WERI-Rb-1 (cell line): ENCODE measurements at regions not wholly inside any gene's neighbourhood (a gene's known extent, or its start where the extent isn't known, plus 50 kb on each side); places are given as distances from the start of the nearest gene placed in this dataset.

Source experiments
- DNase-seq: peaks from one replicate; pipeline ENCODE4 v3.0.0-alpha.2; 2020
- H3K27ac ChIP-seq: fragments of 250-450 bp; sonication (Bioruptor Pico); 2 replicates; pipeline ENCODE4 v1.5.1; 2020; ENCODE audit warnings: mild to moderate bottlenecking, moderate library complexity
- H3K27me3 ChIP-seq: fragments of 250-450 bp; sonication (Bioruptor Pico); 2 replicates; pipeline ENCODE4 v1.5.1; 2021; ENCODE audit warnings: mild to moderate bottlenecking, low read depth, moderate library complexity; ENCODE audit not compliant: insufficient read depth, severe bottlenecking
- H3K36me3 ChIP-seq: fragments of 250-450 bp; sonication (Bioruptor Pico); 2 replicates; pipeline ENCODE4 v1.5.1; 2020; ENCODE audit warnings: mild to moderate bottlenecking, moderate library complexity
- H3K4me3 ChIP-seq: 2 replicates; pipeline ENCODE4 v1.5.1; 2011; ENCODE audit warnings: low read depth, mild to moderate bottlenecking, control low read depth, low read length
- H3K9me3 ChIP-seq: fragments of 250-450 bp; sonication (Bioruptor Pico); 2 replicates; pipeline ENCODE4 v1.5.1; 2021; ENCODE audit warnings: mild to moderate bottlenecking, moderate library complexity; ENCODE audit not compliant: severe bottlenecking
- TF ChIP-seq, protein P1 (sequence below): IDR thresholded peaks from 2 replicates; pipeline ENCODE4 v1.5.1; 2011; ENCODE audit warnings: low read depth, mild to moderate bottlenecking, control low read depth, inconsistent platforms, low read length

GRCh38 chr11:127679816-127680545, 679.4 kb upstream of the KIRREL3 start:
- no peaks in the 10 kb centered on the region for H3K36me3 ChIP-seq
- H3K27ac ChIP-seq = no peak overlapping the region
- no peaks in the 10 kb centered on the region for H3K27me3 ChIP-seq
- TF ChIP-seq, protein P1, sequence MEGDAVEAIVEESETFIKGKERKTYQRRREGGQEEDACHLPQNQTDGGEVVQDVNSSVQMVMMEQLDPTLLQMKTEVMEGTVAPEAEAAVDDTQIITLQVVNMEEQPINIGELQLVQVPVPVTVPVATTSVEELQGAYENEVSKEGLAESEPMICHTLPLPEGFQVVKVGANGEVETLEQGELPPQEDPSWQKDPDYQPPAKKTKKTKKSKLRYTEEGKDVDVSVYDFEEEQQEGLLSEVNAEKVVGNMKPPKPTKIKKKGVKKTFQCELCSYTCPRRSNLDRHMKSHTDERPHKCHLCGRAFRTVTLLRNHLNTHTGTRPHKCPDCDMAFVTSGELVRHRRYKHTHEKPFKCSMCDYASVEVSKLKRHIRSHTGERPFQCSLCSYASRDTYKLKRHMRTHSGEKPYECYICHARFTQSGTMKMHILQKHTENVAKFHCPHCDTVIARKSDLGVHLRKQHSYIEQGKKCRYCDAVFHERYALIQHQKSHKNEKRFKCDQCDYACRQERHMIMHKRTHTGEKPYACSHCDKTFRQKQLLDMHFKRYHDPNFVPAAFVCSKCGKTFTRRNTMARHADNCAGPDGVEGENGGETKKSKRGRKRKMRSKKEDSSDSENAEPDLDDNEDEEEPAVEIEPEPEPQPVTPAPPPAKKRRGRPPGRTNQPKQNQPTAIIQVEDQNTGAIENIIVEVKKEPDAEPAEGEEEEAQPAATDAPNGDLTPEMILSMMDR = no peak
- DNase-seq = no peak
- H3K4me3 ChIP-seq = no peak overlapping the region
- H3K9me3 ChIP-seq = no peaks in the 10 kb centered on the region

DNA sequence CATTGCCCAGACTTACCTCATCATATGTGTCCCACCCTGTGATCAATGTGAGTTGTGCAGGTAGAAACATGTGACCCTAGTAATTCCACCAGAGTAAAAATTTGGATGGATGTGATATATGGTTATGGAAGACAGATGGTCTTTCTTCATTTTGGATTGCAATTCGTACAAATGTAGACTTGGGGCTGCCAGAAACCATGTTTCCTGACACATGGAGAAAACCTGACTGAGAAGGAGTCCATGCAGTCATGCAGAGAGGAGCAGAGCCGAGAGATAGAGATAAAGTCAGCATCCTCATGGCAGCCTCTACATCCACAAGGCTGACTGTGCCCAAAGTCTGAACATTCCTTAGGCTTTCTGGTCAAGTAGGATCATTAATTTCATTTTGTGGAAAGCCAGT, 678.1 kb upstream of the KIRREL3 start:
- Histone ChIP-seq H3K27ac (no peak overlapping the region), H3K9me3 (no peaks in the 10 kb centered on the region), H3K4me3 (no peak overlapping the region), H3K36me3 (no peaks in the 10 kb centered on the region), H3K27me3 (no peaks in the 10 kb centered on the region)
- no peak for DNase-seq
- TF ChIP-seq, protein P1 = no peak

DNA sequence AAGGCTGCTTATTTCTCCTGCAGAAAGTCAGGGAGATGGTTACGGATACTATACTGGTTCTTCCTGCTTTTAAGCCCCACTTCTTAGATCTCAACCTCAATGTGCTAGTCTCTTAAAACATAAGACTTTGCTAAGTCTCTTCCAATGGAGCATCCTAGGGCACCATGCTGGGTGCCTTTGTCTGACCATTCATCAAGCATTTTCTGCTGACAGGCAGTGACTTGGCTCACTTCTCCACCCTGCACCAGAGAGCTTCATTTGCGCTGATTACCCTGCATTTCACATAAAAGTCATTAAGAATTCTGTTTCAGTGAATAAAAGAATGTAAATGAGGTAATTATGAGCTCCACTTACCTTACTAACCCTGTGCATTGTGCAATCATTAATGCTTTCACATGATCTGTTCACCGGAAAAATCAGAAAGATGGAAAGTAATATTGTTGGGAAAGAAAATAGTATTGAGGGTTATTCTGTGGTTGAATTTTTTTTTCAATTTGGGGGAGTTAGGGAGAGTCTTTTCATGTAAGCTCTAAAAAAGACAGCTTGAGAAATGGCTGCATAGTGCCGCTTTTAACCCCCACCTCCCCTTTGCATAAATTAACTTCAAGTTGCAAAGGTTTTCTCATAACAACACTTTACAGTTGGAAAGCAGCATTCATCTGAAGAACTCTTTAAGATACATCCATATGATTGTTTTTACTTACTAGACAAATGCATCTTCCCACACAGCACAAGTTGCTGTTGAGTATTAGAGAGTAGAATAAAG, 677.3 kb upstream of the KIRREL3 start:
- H3K27ac ChIP-seq = no peak overlapping the region
- no peaks in the 10 kb centered on the region for H3K27me3 ChIP-seq
- DNase-seq = no peak
- TF ChIP-seq, protein P1 = no peak
- no peaks in the 10 kb centered on the region for H3K9me3 ChIP-seq
- H3K36me3 ChIP-seq = no peaks in the 10 kb centered on the region
- no peak overlapping the region for H3K4me3 ChIP-seq

DNA sequence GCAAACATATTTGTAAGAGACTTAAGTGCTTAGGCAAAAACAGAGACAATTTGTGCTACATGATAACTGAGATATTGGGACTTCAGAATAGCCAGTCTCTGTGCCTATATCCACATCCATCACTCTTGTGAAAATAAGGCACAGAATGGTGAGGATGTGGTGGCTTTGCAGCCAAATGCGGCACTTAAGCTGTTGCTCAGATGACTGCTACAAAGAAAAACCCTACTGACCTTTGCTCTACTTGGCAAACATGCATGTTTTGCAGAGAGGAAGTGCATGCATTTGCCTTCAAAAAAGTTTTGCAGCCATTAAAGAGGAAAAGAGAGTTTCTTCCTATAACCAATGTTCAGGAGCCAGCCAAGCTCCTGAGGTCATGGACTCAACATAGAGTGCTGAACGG, 675.0 kb upstream of the KIRREL3 start:
- TF ChIP-seq, protein P1 = no peak
- Histone ChIP-seq H3K4me3 (no peak overlapping the region), H3K27ac (no peak overlapping the region), H3K9me3 (no peaks in the 10 kb centered on the region), H3K36me3 (no peaks in the 10 kb centered on the region), H3K27me3 (no peaks in the 10 kb centered on the region)
- no peak for DNase-seq

DNA sequence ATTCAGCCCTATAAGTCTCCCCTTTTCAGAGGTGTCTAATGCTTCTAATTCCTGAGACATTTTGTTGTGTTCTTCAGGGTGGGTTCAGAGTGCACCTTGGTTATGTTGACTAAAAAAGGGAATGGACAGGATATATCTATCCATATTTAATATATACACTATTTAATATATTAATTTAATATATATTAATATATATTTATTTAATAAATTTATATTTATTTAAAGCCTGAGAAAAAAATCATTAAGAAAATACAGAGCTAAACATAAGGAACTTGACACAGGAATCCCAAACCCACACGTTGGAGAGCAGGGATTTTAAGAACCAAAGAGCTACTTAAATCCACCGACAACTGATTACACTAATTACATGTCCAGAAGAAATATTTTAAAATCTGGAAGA, 674.2 kb upstream of the KIRREL3 start:
- no peak for DNase-seq
- Histone ChIP-seq H3K4me3 (no peak overlapping the region), H3K36me3 (no peaks in the 10 kb centered on the region)

More for the DNA sequence above, 674.2 kb upstream of the KIRREL3 start:
- Histone ChIP-seq H3K27me3 (no peaks in the 10 kb centered on the region), H3K27ac (no peak overlapping the region), H3K9me3 (no peaks in the 10 kb centered on the region)
- TF ChIP-seq, protein P1 = no peak
